HEK293 (cell line): ENCODE measurements at regions not wholly inside any gene's neighbourhood (a gene's known extent, or its start where the extent isn't known, plus 50 kb on each side); places are given as distances from the start of the nearest gene placed in this dataset.

Experiments used
- CTCF ChIA-PET: fragments of 350-600 bp; formaldehyde crosslinking; extraction: SDS; loops from one replicate; lab custom pipeline; 2021; ENCODE audit warnings: antibody characterized with exemption; lab: Yijun Ruan, JAX
- POLR2A ChIA-PET: fragments of 300-600 bp; formaldehyde crosslinking; extraction: SDS; loops from one replicate; lab custom pipeline; 2020; ENCODE audit warnings: antibody characterized with exemption, inconsistent platforms; lab: Yijun Ruan, JAX
- H3K27ac ChIP-seq: fragments of 200-500 bp; sonication (Bioruptor generic); 2 replicates; pipeline ENCODE4 v1.5.1; 2014; ENCODE audit warnings: low read depth, low read length, control low read depth, inconsistent platforms; ENCODE audit errors: extremely low read depth
- H3K36me3 ChIP-seq, 2 experiments: fragments of 200-500 bp in 1 of 2; sonication (Bioruptor generic) in 1 of 2; 1 replicate in 1 of 2; 2 replicates in 1 of 2; pipeline ENCODE4 v1.5.1; 2014 to 2017; ENCODE audit warnings: inconsistent platforms in 2 of 2, low read length in 2 of 2; ENCODE audit not compliant: control insufficient read depth in 2 of 2, insufficient read depth in 1 of 2
- H3K4me1 ChIP-seq: fragments of 200-500 bp; sonication (Bioruptor generic); 2 replicates; pipeline ENCODE4 v1.5.1; 2014; ENCODE audit warnings: mild to moderate bottlenecking, low read length, inconsistent platforms; ENCODE audit not compliant: control insufficient read depth, insufficient read depth
- H3K4me3 ChIP-seq: 2 replicates; pipeline ENCODE4 v1.5.1; 2011; ENCODE audit warnings: low read depth, mild to moderate bottlenecking, control low read depth, low read length, moderate library complexity
- H3K9me3 ChIP-seq: fragments of 200-500 bp; sonication (Bioruptor generic); 2 replicates; pipeline ENCODE4 v1.5.1; 2014; ENCODE audit warnings: low read depth, low read length, inconsistent platforms; ENCODE audit not compliant: control insufficient read depth, insufficient read depth
- FEZF1 ChIP-seq: fragments of 450-650 bp; formaldehyde crosslinking; IDR thresholded peaks from 2 replicates; pipeline ENCODE4 v1.5.1; 2016; ENCODE audit warnings: missing biosample characterization, missing genetic modification characterization
- GLI4 ChIP-seq: fragments of 450-650 bp; formaldehyde crosslinking; IDR thresholded peaks from 2 replicates; pipeline ENCODE4 v1.5.1; 2016; ENCODE audit warnings: missing biosample characterization, missing genetic modification characterization
- GLIS2 ChIP-seq: fragments of 450-650 bp; formaldehyde crosslinking; IDR thresholded peaks from 2 replicates; pipeline ENCODE4 v1.5.1; 2016; ENCODE audit warnings: missing biosample characterization, missing genetic modification characterization
- HOXA7 ChIP-seq: sonication (generic); formaldehyde crosslinking; IDR thresholded peaks from 2 replicates; pipeline ENCODE4 v1.8.1; 2022; ENCODE audit warnings: missing genetic modification reagents, borderline replicate concordance
- IKZF3 ChIP-seq: fragments of 450-650 bp; IDR thresholded peaks from 2 replicates; pipeline ENCODE4 v1.5.0; 2018; ENCODE audit warnings: missing biosample characterization, mild to moderate bottlenecking, missing genetic modification characterization, moderate library complexity
- OVOL3 ChIP-seq: fragments of 450-650 bp; formaldehyde crosslinking; IDR thresholded peaks from 2 replicates; pipeline ENCODE4 v1.5.1; 2016; ENCODE audit warnings: missing biosample characterization, missing genetic modification characterization
- TCF7L2 ChIP-seq: IDR thresholded peaks from 2 replicates; pipeline ENCODE4 v1.6.1; 2011; ENCODE audit warnings: low read depth, mild to moderate bottlenecking, inconsistent platforms, low read length, moderate library complexity, borderline replicate concordance
- ZNF121 ChIP-seq: fragments of 450-650 bp; formaldehyde crosslinking; IDR thresholded peaks from 2 replicates; pipeline ENCODE4 v1.5.1; 2016; ENCODE audit warnings: missing biosample characterization, missing genetic modification characterization
- ZNF155 ChIP-seq: fragments of 450-650 bp; formaldehyde crosslinking; IDR thresholded peaks from 2 replicates; pipeline ENCODE4 v1.5.1; 2016; ENCODE audit warnings: missing biosample characterization, missing genetic modification characterization
- ZNF169 ChIP-seq: fragments of 450-650 bp; formaldehyde crosslinking; IDR thresholded peaks from 2 replicates; pipeline ENCODE4 v1.5.1; 2016; ENCODE audit warnings: missing biosample characterization, missing genetic modification characterization
- ZNF19 ChIP-seq: fragments of 450-650 bp; formaldehyde crosslinking; IDR thresholded peaks from 2 replicates; pipeline ENCODE4; 2016; ENCODE audit warnings: missing biosample characterization, missing genetic modification characterization, low read depth
- ZNF211 ChIP-seq: fragments of 450-650 bp; formaldehyde crosslinking; IDR thresholded peaks from 2 replicates; pipeline ENCODE4 v1.5.1; 2016; ENCODE audit warnings: low read depth, missing biosample characterization, missing genetic modification characterization
- ZNF311 ChIP-seq: fragments of 450-650 bp; formaldehyde crosslinking; IDR thresholded peaks from 2 replicates; pipeline ENCODE4 v1.5.1; 2017; ENCODE audit warnings: missing biosample characterization, missing genetic modification characterization, borderline replicate concordance
- ZNF473 ChIP-seq: fragments of 450-650 bp; formaldehyde crosslinking; IDR thresholded peaks from 2 replicates; pipeline ENCODE4 v1.5.1; 2017; ENCODE audit warnings: missing biosample characterization, missing genetic modification characterization
- ZNF510 ChIP-seq: fragments of 450-650 bp; formaldehyde crosslinking; IDR thresholded peaks from 2 replicates; pipeline ENCODE4 v1.5.1; 2018; ENCODE audit warnings: mild to moderate bottlenecking, missing genetic modification characterization, missing biosample characterization; ENCODE audit not compliant: insufficient replicate concordance
- ZNF610 ChIP-seq: fragments of 450-650 bp; formaldehyde crosslinking; IDR thresholded peaks from 2 replicates; pipeline ENCODE4 v1.5.1; 2016; ENCODE audit warnings: missing biosample characterization, missing genetic modification characterization, borderline replicate concordance
- ZNF621 ChIP-seq: fragments of 450-650 bp; formaldehyde crosslinking; IDR thresholded peaks from 2 replicates; pipeline ENCODE4 v1.5.1; 2017; ENCODE audit warnings: missing biosample characterization, missing genetic modification characterization
- ZNF623 ChIP-seq: fragments of 450-650 bp; formaldehyde crosslinking; IDR thresholded peaks from 2 replicates; pipeline ENCODE4 v1.5.1; 2016; ENCODE audit warnings: missing biosample characterization, missing genetic modification characterization
- ZNF629 ChIP-seq: fragments of 450-650 bp; formaldehyde crosslinking; IDR thresholded peaks from 2 replicates; pipeline ENCODE4 v1.5.1; 2017; ENCODE audit warnings: missing biosample characterization, missing genetic modification characterization
- ZNF76 ChIP-seq: fragments of 450-650 bp; formaldehyde crosslinking; IDR thresholded peaks from 2 replicates; pipeline ENCODE4; 2016; ENCODE audit warnings: low read depth, missing biosample characterization, missing genetic modification characterization, borderline replicate concordance
- ZNF777 ChIP-seq: fragments of 450-650 bp; formaldehyde crosslinking; IDR thresholded peaks from 2 replicates; pipeline ENCODE4 v1.5.1; 2017; ENCODE audit warnings: missing biosample characterization, missing genetic modification characterization, borderline replicate concordance
- ZXDB ChIP-seq: fragments of 450-650 bp; formaldehyde crosslinking; IDR thresholded peaks from 2 replicates; pipeline ENCODE4 v1.5.1; 2016; ENCODE audit warnings: missing biosample characterization, missing genetic modification characterization
- TF ChIP-seq, protein P1 (sequence below): fragments of 450-650 bp; formaldehyde crosslinking; IDR thresholded peaks from 2 replicates; pipeline ENCODE4 v1.5.1; 2016; ENCODE audit warnings: missing biosample characterization, missing genetic modification characterization
- TF ChIP-seq, protein P2 (sequence below): fragments of 450-650 bp; formaldehyde crosslinking; IDR thresholded peaks from 2 replicates; pipeline ENCODE4 v1.5.1; 2016; ENCODE audit warnings: missing biosample characterization, missing genetic modification characterization, borderline replicate concordance
- TF ChIP-seq, protein P3 (sequence below): fragments of 450-650 bp; formaldehyde crosslinking; conservative IDR thresholded peaks from 2 replicates; pipeline ENCODE4 v1.5.1; 2016; ENCODE audit warnings: low read depth, missing biosample characterization, missing genetic modification characterization

GRCh38 chr6:125485757-125486156, 184.0 kb upstream of the HDDC2 start:
- H3K27ac ChIP-seq, result no peak overlapping the region
- TF ChIP-seq GLI4, result no peak
- no peak for TF ChIP-seq ZNF610 (tag by site-specific recombination)
- no peak for TF ChIP-seq ZNF169 (tag by site-specific recombination)
- TF ChIP-seq, protein P1, sequence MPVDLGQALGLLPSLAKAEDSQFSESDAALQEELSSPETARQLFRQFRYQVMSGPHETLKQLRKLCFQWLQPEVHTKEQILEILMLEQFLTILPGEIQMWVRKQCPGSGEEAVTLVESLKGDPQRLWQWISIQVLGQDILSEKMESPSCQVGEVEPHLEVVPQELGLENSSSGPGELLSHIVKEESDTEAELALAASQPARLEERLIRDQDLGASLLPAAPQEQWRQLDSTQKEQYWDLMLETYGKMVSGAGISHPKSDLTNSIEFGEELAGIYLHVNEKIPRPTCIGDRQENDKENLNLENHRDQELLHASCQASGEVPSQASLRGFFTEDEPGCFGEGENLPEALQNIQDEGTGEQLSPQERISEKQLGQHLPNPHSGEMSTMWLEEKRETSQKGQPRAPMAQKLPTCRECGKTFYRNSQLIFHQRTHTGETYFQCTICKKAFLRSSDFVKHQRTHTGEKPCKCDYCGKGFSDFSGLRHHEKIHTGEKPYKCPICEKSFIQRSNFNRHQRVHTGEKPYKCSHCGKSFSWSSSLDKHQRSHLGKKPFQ (tag by site-specific recombination), result no peak
- TF ChIP-seq TCF7L2, result no peak
- no peak for TF ChIP-seq ZNF623 (tag by site-specific recombination)
- TF ChIP-seq ZNF629 (tag by site-specific recombination), result no peak
- no peak for TF ChIP-seq IKZF3 (tag by site-specific recombination)
- no peak for TF ChIP-seq ZNF211 (tag by site-specific recombination)
- no peak for TF ChIP-seq GLIS2 (tag by site-specific recombination)
- no peak for TF ChIP-seq ZNF621 (tag by site-specific recombination)
- TF ChIP-seq ZNF311 (tag by site-specific recombination), result no peak
- TF ChIP-seq, protein P2, sequence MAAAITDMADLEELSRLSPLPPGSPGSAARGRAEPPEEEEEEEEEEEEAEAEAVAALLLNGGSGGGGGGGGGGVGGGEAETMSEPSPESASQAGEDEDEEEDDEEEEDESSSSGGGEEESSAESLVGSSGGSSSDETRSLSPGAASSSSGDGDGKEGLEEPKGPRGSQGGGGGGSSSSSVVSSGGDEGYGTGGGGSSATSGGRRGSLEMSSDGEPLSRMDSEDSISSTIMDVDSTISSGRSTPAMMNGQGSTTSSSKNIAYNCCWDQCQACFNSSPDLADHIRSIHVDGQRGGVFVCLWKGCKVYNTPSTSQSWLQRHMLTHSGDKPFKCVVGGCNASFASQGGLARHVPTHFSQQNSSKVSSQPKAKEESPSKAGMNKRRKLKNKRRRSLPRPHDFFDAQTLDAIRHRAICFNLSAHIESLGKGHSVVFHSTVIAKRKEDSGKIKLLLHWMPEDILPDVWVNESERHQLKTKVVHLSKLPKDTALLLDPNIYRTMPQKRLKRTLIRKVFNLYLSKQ (tag by site-specific recombination), result no peak
- TF ChIP-seq FEZF1, result no peak
- no peak for TF ChIP-seq OVOL3 (tag by site-specific recombination)
- TF ChIP-seq ZNF510 (tag by site-specific recombination), result no peak
- H3K4me1 ChIP-seq, result no peaks in the 10 kb centered on the region
- CTCF ChIA-PET, result no interaction called here
- H3K4me3 ChIP-seq, result no peak overlapping the region
- H3K9me3 ChIP-seq, result no peaks in the 10 kb centered on the region
- no peaks in the 10 kb centered on the region for H3K36me3 ChIP-seq
- POLR2A ChIA-PET, result no interaction called here

- Histone ChIP-seq H3K27ac (no peak overlapping the region), H3K4me1 (no peaks in the 10 kb centered on the region), H3K9me3 (no peaks in the 10 kb centered on the region), H3K4me3 (no peak overlapping the region), H3K36me3 (no peaks in the 10 kb centered on the region)
- CTCF ChIA-PET, result interaction anchor here (0.6 kb wide), 2 partner anchors 276 to 459 kb away, joined by 3 to 5 read pairs; no protein-coding TSS in a partner anchor
- POLR2A ChIA-PET, result no interaction called here
- TF ChIP-seq HOXA7, result no peak
- TF ChIP-seq ZNF19 (tag by site-specific recombination), result no peak
- no peak for TF ChIP-seq ZNF155 (tag by site-specific recombination)
- TF ChIP-seq ZNF777, result no peak
- TF ChIP-seq ZNF76 (tag by site-specific recombination), result no peak
- no peak for TF ChIP-seq ZXDB
- TF ChIP-seq ZNF473 (tag by site-specific recombination), result no peak
- TF ChIP-seq, protein P3, sequence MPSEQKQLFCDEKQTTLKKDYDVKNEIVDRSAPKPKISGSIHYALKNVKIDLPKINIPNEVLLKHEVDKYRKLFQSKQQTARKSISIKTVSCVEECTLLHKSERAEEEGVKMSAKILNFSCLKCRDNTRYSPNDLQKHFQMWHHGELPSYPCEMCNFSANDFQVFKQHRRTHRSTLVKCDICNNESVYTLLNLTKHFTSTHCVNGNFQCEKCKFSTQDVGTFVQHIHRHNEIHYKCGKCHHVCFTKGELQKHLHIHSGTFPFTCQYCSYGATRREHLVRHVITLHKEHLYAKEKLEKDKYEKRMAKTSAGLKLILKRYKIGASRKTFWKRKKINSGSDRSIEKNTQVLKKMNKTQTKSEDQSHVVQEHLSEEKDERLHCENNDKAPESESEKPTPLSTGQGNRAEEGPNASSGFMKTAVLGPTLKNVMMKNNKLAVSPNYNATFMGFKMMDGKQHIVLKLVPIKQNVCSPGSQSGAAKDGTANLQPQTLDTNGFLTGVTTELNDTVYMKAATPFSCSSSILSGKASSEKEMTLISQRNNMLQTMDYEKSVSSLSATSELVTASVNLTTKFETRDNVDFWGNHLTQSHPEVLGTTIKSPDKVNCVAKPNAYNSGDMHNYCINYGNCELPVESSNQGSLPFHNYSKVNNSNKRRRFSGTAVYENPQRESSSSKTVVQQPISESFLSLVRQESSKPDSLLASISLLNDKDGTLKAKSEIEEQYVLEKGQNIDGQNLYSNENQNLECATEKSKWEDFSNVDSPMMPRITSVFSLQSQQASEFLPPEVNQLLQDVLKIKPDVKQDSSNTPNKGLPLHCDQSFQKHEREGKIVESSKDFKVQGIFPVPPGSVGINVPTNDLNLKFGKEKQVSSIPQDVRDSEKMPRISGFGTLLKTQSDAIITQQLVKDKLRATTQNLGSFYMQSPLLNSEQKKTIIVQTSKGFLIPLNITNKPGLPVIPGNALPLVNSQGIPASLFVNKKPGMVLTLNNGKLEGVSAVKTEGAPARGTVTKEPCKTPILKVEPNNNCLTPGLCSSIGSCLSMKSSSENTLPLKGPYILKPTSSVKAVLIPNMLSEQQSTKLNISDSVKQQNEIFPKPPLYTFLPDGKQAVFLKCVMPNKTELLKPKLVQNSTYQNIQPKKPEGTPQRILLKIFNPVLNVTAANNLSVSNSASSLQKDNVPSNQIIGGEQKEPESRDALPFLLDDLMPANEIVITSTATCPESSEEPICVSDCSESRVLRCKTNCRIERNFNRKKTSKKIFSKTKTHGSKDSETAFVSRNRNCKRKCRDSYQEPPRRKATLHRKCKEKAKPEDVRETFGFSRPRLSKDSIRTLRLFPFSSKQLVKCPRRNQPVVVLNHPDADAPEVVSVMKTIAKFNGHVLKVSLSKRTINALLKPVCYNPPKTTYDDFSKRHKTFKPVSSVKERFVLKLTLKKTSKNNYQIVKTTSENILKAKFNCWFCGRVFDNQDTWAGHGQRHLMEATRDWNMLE (tag by site-specific recombination), result no peak
- no peak for TF ChIP-seq ZNF121
Observed at GRCh38 chr6:125486881-125487280, 185.1 kb upstream of the HDDC2 start.
